NCI-H2029 treated with DMSO at 0.1 percent for 48 hours (cell line): ENCODE measurements at regions not wholly inside any gene's neighbourhood (a gene's known extent, or its start where the extent isn't known, plus 50 kb on each side); places are given as distances from the start of the nearest gene placed in this dataset.
A peak's percentile ranks its signal among the peaks of the same experiment; 100 is the strongest.

Source experiments
- DNase-seq: peaks from one replicate; lab custom pipeline; 2025; lab: John Stamatoyannopoulos, UW

GRCh38 chr22:27116312-27117086 is 459.1 kb downstream of the MIAT start:
- DNase-seq: peak; percentile 24

GRCh38 chr22:27120036-27120435 is 462.6 kb downstream of the MIAT start:
- no peak for DNase-seq

GRCh38 chr22:27122574-27122973 is 465.2 kb downstream of the MIAT start:
- no peak for DNase-seq

- no peak for DNase-seq
Measured at GRCh38 chr22:27123880-27124279, 466.5 kb downstream of the MIAT start.

- no peak for DNase-seq
Measured at GRCh38 chr22:27124351-27124966, 467.1 kb downstream of the MIAT start.

GRCh38 chr22:27125539-27125938 is 468.2 kb downstream of the MIAT start:
- no peak for DNase-seq

- no peak for DNase-seq
Measured at GRCh38 chr22:27127911-27128310, 470.5 kb downstream of the MIAT start.

- DNase-seq: no peak
Measured at GRCh38 chr22:27128461-27129085, 471.2 kb downstream of the MIAT start.

- DNase-seq: no peak
Measured at GRCh38 chr22:27129266-27129665, 471.9 kb downstream of the MIAT start.

- DNase-seq: no peak
Measured at GRCh38 chr22:27130906-27131305, 473.5 kb downstream of the MIAT start.

- no peak for DNase-seq
Measured at GRCh38 chr22:27131346-27131745, 474.0 kb downstream of the MIAT start.

- DNase-seq: no peak
Measured at GRCh38 chr22:27132400-27132799, 475.0 kb downstream of the MIAT start.

- DNase-seq: no peak
Measured at GRCh38 chr22:27133019-27133431, 475.6 kb downstream of the MIAT start.

GRCh38 chr22:27133681-27134314 is 476.4 kb downstream of the MIAT start:
- DNase-seq: no peak

- DNase-seq: no peak
Measured at GRCh38 chr22:27134315-27134701, 476.9 kb downstream of the MIAT start.

GRCh38 chr22:27135031-27135981 is 477.9 kb downstream of the MIAT start:
- no peak for DNase-seq

- no peak for DNase-seq
Measured at GRCh38 chr22:27136596-27136995, 479.2 kb downstream of the MIAT start.

GRCh38 chr22:27137871-27138337 is 480.5 kb downstream of the MIAT start:
- DNase-seq: no peak

GRCh38 chr22:27138471-27138870 is 481.1 kb downstream of the MIAT start:
- no peak for DNase-seq

GRCh38 chr22:27139935-27140511 is 482.6 kb downstream of the MIAT start:
- DNase-seq: no peak

GRCh38 chr22:27142286-27142685 is 484.9 kb downstream of the MIAT start:
- no peak for DNase-seq
